Upper lobe of left lung (tissue), 6 donors: ENCODE measurements at regions not wholly inside any gene's neighbourhood (a gene's known extent, or its start where the extent isn't known, plus 50 kb on each side); places are given as distances from the start of the nearest gene placed in this dataset.
A peak's percentile ranks its signal among the peaks of the same experiment; 100 is the strongest.

ENCODE experiments used
- ATAC-seq, 2 donors: fragments of 200-7000 bp; cut with Tn5 transposase; one replicate each; pipeline ENCODE4 v1.9.1; 2022; ENCODE audit warnings: mild to moderate bottlenecking in 2 of 2, moderate library complexity in 2 of 2; ENCODE audit not compliant: low FRiP score in 2 of 2
- DNase-seq, 2 donors: peaks; one replicate each; pipeline ENCODE4 v3.0.0-alpha.2; 2019 to 2020
- H3K27ac ChIP-seq, 4 donors: fragments of 200-600 bp; sonication (generic); one replicate each; pipeline ENCODE4 v1.5.1; 2016 to 2019
- H3K27me3 ChIP-seq, 4 donors: fragments of 200-600 bp; sonication (generic); one replicate each; pipeline ENCODE4 v1.5.1; 2017 to 2019
- H3K36me3 ChIP-seq, 4 donors: fragments of 200-600 bp; sonication (generic); one replicate each; pipeline ENCODE4 v1.5.1; 2016 to 2019
- H3K4me1 ChIP-seq, 4 donors: fragments of 200-600 bp; sonication (generic); one replicate each; pipeline ENCODE4 v1.5.1; 2018 to 2019
- H3K4me3 ChIP-seq, 4 donors: fragments of 200-600 bp; sonication (generic); one replicate each; pipeline ENCODE4 v1.5.1; 2017 to 2019; ENCODE audit warnings: mild to moderate bottlenecking in 2 of 4, moderate library complexity in 1 of 4
- H3K9me3 ChIP-seq, 4 donors: fragments of 200-600 bp; sonication (generic); one replicate each; pipeline ENCODE4 v1.5.1; 2018 to 2019
- EP300 ChIP-seq, 4 donors: sonication (generic); formaldehyde crosslinking; IDR thresholded peaks; one replicate each; pipeline ENCODE4 v1.5.1; 2017; ENCODE audit warnings: antibody characterized with exemption in 4 of 4, control low read depth in 2 of 4
- POLR2A ChIP-seq, 4 donors: fragments of 450-650 bp; IDR thresholded peaks; one replicate each; pipeline ENCODE4 v1.5.1; 2016 to 2017; ENCODE audit warnings: antibody characterized with exemption in 4 of 4, mild to moderate bottlenecking in 2 of 4
- POLR2AphosphoS5 ChIP-seq, 2 donors: sonication (generic); formaldehyde crosslinking; IDR thresholded peaks; one replicate each; pipeline ENCODE4 v1.5.1; 2017; ENCODE audit warnings: antibody characterized with exemption in 2 of 2
- WGBS, 2 donors: methylation state at CpG; one replicate each; pipeline ENCODE4 v1.1.5; 2017 to 2018; 5-methylcytosine and 5-hydroxymethylcytosine counted together
- TF ChIP-seq, protein P1 (sequence below), 6 experiments: fragments of 450-650 bp in 4 of 6; fragments of 200-600 bp in 2 of 6; sonication (generic) in 2 of 6; IDR thresholded peaks; one replicate each; pipeline ENCODE4 v1.5.1; 2016 to 2019; ENCODE audit warnings: antibody characterized with exemption in 6 of 6
- donor health status: DM: no; HTN: no; CAD: no; lungs with moderate emphysema.
- donor health status: DM: no; HTN: yes; CAD: no; lungs with severe emphysema.

DNA sequence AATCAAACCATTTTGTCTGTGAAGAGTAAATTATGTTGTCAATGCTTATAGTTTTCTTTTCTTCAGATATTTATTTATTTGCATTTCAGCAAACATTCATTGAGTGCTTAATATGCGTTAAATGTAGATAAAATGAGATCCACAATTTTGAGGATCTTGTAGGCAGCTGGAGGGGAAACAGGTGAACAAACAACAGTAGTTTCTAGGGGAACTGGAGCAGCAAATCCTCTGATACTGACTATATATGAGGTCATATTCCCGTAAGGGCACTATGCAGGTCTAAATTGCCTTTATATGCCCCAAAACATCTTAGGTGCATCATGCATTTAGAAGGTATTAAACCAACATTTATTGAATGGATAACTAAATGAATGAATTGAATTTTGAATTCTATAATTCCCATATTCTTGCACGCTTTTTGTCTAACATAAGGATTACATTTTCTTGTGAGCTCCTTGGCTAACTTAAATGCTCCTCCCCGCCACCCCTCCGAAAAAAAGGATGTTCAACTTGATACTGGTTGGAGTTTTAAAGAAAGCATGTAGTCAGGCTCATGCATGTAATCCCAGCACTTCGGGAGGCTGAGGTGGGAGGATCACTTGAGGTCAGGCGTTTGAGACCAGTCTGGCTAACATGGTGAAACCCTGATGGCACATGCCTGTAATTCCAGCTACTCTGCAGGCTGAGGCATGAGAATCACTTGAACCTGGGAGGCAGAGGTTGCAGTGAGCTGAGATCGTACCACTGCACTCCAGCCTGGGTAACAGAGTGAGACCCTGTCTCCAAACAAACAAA lies 299.8 kb downstream of the TMEM38B start:
- H3K9me3 ChIP-seq: no peaks in the 10 kb centered on the region
- H3K27me3 ChIP-seq: no peaks in the 10 kb centered on the region
- WGBS, 2 donors: 88 to 93% methylated on average over 8 of the region's 8 CpGs
- no peaks in the 10 kb centered on the region for H3K36me3 ChIP-seq
- no peak overlapping the region for H3K27ac ChIP-seq
- DNase-seq: no peak
- H3K4me3 ChIP-seq: no peak overlapping the region
- ATAC-seq: no peak
- TF ChIP-seq, protein P1, sequence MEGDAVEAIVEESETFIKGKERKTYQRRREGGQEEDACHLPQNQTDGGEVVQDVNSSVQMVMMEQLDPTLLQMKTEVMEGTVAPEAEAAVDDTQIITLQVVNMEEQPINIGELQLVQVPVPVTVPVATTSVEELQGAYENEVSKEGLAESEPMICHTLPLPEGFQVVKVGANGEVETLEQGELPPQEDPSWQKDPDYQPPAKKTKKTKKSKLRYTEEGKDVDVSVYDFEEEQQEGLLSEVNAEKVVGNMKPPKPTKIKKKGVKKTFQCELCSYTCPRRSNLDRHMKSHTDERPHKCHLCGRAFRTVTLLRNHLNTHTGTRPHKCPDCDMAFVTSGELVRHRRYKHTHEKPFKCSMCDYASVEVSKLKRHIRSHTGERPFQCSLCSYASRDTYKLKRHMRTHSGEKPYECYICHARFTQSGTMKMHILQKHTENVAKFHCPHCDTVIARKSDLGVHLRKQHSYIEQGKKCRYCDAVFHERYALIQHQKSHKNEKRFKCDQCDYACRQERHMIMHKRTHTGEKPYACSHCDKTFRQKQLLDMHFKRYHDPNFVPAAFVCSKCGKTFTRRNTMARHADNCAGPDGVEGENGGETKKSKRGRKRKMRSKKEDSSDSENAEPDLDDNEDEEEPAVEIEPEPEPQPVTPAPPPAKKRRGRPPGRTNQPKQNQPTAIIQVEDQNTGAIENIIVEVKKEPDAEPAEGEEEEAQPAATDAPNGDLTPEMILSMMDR (IDR thresholded peaks at IDR 0.05): no peak
- TF ChIP-seq POLR2A (IDR thresholded peaks at IDR 0.05): no peak
- no peak for TF ChIP-seq EP300 (IDR thresholded peaks at IDR 0.05)
- TF ChIP-seq POLR2AphosphoS5 (IDR thresholded peaks at IDR 0.05): no peak
- H3K4me1 ChIP-seq: no peaks in the 10 kb centered on the region

DNA sequence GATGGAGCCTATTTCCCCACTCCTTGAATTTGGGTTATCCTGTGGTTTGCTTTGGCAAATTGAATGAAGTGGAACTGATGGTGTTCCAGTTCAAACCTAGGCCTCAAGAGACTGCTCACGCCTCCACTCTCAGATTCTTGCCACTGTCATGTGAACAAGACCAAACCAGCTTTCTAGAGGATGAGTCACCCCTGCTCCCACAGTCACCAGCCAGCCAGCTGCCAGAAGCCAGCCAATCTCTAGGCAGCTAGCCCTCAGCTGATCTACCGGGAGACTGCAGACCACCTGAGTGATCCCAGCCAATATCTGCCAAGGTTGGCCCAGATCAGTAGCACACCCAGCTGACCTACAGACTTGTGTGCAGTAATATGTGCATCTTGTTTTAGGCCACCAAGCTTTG lies 300.6 kb downstream of the TMEM38B start:
- WGBS, 2 donors: 58 to 83% methylated on average over 1 to 2 of the region's 2 CpGs
- no peaks in the 10 kb centered on the region for H3K4me1 ChIP-seq

DNA sequence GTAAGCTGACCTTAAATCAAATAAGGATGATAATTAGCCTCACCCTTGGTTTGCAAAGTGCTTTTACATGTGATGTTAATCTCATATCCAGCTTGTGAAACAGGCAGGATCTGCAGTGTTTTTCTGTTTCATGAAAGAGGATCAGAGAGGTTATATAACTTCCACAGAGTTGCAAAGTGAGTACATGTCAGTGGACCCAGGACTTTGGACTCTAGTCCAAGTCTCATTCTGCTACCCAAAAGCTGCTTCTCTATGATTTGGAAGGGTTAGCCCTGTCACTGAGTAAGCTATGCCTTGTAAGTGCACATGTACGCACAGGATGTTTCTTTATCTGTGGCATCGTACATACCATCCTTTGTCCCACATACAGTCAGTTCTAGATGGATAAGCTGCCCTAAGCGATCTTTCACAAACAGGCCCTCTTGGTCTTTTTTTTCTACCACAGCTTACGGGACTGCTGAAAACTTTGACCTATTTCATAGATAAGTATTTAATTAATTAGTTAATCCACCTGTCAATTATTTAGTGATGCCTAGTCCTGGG lies 322.9 kb downstream of the TMEM38B start:
- Histone ChIP-seq H3K36me3 (no peaks in the 10 kb centered on the region), H3K4me1 (no peaks in the 10 kb centered on the region)

More for the DNA sequence above, 300.6 kb downstream of the TMEM38B start:
- peak in 1 of 2 donors; percentile 41 for ATAC-seq
- H3K27me3 ChIP-seq: no peaks in the 10 kb centered on the region
- no peaks in the 10 kb centered on the region for H3K9me3 ChIP-seq
- H3K27ac ChIP-seq: no peak overlapping the region
- H3K4me3 ChIP-seq: no peak overlapping the region
- TF ChIP-seq POLR2A (IDR thresholded peaks at IDR 0.05): no peak
- no peak for TF ChIP-seq EP300 (IDR thresholded peaks at IDR 0.05)
- TF ChIP-seq, protein P1 (IDR thresholded peaks at IDR 0.05): no peak
- no peak for TF ChIP-seq POLR2AphosphoS5 (IDR thresholded peaks at IDR 0.05)
- H3K36me3 ChIP-seq: no peaks in the 10 kb centered on the region
- no peak for DNase-seq

DNA sequence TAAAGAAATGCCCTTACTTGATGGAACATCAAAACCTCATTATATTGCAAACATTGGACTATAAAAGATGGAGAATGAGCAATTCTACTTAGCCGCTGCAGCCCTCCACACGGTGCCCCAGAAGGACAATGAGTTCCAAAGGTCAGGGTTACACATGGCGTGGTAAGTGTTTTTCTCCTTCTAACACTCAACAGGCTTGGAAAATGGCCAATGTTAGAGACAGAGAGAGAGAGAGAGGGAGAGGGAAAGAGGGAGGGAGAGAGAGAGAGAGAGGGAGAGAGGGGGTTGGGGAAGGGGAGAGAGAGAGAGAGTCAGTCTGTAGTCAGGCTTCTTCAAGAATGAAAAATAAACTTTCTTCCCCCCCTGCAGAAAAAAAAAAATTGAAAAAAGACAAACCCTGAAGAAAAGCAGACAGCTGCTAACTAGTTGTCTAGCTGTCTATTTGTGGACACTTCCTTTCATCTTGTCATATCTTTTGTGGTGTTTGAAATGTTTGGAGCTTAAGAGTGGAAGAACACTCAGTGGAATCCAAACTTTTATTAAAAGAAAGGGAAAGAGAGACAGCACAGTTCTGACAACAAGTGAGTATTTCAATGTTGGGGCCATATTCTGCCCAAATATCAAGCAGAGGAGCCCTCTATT lies 324.8 kb downstream of the TMEM38B start:
- Histone ChIP-seq H3K9me3 (no peaks in the 10 kb centered on the region), H3K4me1 (no peaks in the 10 kb centered on the region), H3K27me3 (no peaks in the 10 kb centered on the region), H3K36me3 (no peaks in the 10 kb centered on the region), H3K27ac (no peak overlapping the region), H3K4me3 (no peak overlapping the region)
- ATAC-seq (no peak), DNase-seq (no peak)
- TF ChIP-seq POLR2A (IDR thresholded peaks at IDR 0.05): no peak
- TF ChIP-seq, protein P1 (IDR thresholded peaks at IDR 0.05): no peak
- TF ChIP-seq POLR2AphosphoS5 (IDR thresholded peaks at IDR 0.05): no peak
- no peak for TF ChIP-seq EP300 (IDR thresholded peaks at IDR 0.05)
- WGBS, 2 donors: 38 to 52% methylated on average over 3 of the region's 3 CpGs

More for the DNA sequence above, 322.9 kb downstream of the TMEM38B start:
- H3K27me3 ChIP-seq: no peaks in the 10 kb centered on the region
- WGBS, 2 donors: 88 to 90% methylated on average over 4 of the region's 4 CpGs
- H3K27ac ChIP-seq: no peak overlapping the region
- ATAC-seq: no peak
- no peak overlapping the region for H3K4me3 ChIP-seq
- H3K9me3 ChIP-seq: no peaks in the 10 kb centered on the region
- TF ChIP-seq POLR2AphosphoS5 (IDR thresholded peaks at IDR 0.05) (no peak), EP300 (IDR thresholded peaks at IDR 0.05) (no peak), POLR2A (IDR thresholded peaks at IDR 0.05) (no peak)
- TF ChIP-seq, protein P1 (IDR thresholded peaks at IDR 0.05): no peak
- no peak for DNase-seq
